ENCODE measurements at regions not wholly inside any gene's neighbourhood (a gene's known extent, or its start where the extent isn't known, plus 50 kb on each side); places are given as distances from the start of the nearest gene placed in this dataset.

- no peak for DNase-seq (ENCODE audit: low read depth, low spot score)
- Histone ChIP-seq H3K4me3 (no peak overlapping the region), H3K9me3 (ENCODE audit: low read depth, low read length) (no peaks in the 10 kb centered on the region), H3K9ac (ENCODE audit: insufficient read length) (no peak overlapping the region), H3K36me3 (ENCODE audit: insufficient read depth, low read length) (no peaks in the 10 kb centered on the region), H3K27ac (no peak overlapping the region)
- TF ChIP-seq FOXP2 (optimal IDR thresholded peaks at IDR 0.05; ENCODE audit: control extremely low read depth, extremely low read length, insufficient read depth) (no peak), EZH2 (IDR thresholded peaks at IDR 0.05) (no peak), POLR2AphosphoS5 (IDR thresholded peaks at IDR 0.05; ENCODE audit: borderline replicate concordance, low read depth, low read length) (no peak)
Measured at GRCh38 chr9:80097476-80097875, 525.7 kb downstream of the TLE4 start.

GRCh38 chr9:80094176-80094771 is 522.5 kb downstream of the TLE4 start:
- Histone ChIP-seq H3K36me3 (ENCODE audit: insufficient read depth, low read length) (no peaks in the 10 kb centered on the region), H3K9me3 (ENCODE audit: low read depth, low read length) (no peaks in the 10 kb centered on the region), H3K27ac (no peak overlapping the region), H3K4me3 (no peak overlapping the region), H3K9ac (ENCODE audit: insufficient read length) (no peak overlapping the region)
- no peak for TF ChIP-seq FOXP2 (optimal IDR thresholded peaks at IDR 0.05; ENCODE audit: control extremely low read depth, extremely low read length, insufficient read depth)
- no peak for TF ChIP-seq POLR2AphosphoS5 (IDR thresholded peaks at IDR 0.05; ENCODE audit: borderline replicate concordance, low read depth, low read length)
- no peak for TF ChIP-seq EZH2 (IDR thresholded peaks at IDR 0.05)
- DNase-seq (ENCODE audit: low read depth, low spot score) = no peak

GRCh38 chr9:80093695-80094094 is 521.9 kb downstream of the TLE4 start:
- TF ChIP-seq FOXP2 (optimal IDR thresholded peaks at IDR 0.05; ENCODE audit: control extremely low read depth, extremely low read length, insufficient read depth) = no peak
- TF ChIP-seq EZH2 (IDR thresholded peaks at IDR 0.05) = no peak
- no peak overlapping the region for H3K4me3 ChIP-seq

GRCh38 chr9:80091526-80091925 is 519.8 kb downstream of the TLE4 start:
- Histone ChIP-seq H3K27ac (no peak overlapping the region), H3K36me3 (ENCODE audit: insufficient read depth, low read length) (no peaks in the 10 kb centered on the region), H3K4me3 (no peak overlapping the region), H3K9ac (ENCODE audit: insufficient read length) (no peak overlapping the region), H3K9me3 (ENCODE audit: low read depth, low read length) (no peaks in the 10 kb centered on the region)
- DNase-seq (ENCODE audit: low read depth, low spot score) = no peak
- TF ChIP-seq POLR2AphosphoS5 (IDR thresholded peaks at IDR 0.05; ENCODE audit: borderline replicate concordance, low read depth, low read length) (no peak), FOXP2 (optimal IDR thresholded peaks at IDR 0.05; ENCODE audit: control extremely low read depth, extremely low read length, insufficient read depth) (no peak), EZH2 (IDR thresholded peaks at IDR 0.05) (no peak)

More at GRCh38 chr9:80093695-80094094, 521.9 kb downstream of the TLE4 start:
- H3K9me3 ChIP-seq (ENCODE audit: low read depth, low read length) = no peaks in the 10 kb centered on the region
- H3K36me3 ChIP-seq (ENCODE audit: insufficient read depth, low read length) = no peaks in the 10 kb centered on the region
- no peak overlapping the region for H3K9ac ChIP-seq (ENCODE audit: insufficient read length)
- no peak overlapping the region for H3K27ac ChIP-seq
- no peak for DNase-seq (ENCODE audit: low read depth, low spot score)

GRCh38 chr9:80090317-80090716 is 518.6 kb downstream of the TLE4 start:
- H3K4me3 ChIP-seq = no peak overlapping the region
- no peak for DNase-seq (ENCODE audit: low read depth, low spot score)
- no peaks in the 10 kb centered on the region for H3K36me3 ChIP-seq (ENCODE audit: insufficient read depth, low read length)
- no peak overlapping the region for H3K27ac ChIP-seq
- H3K9me3 ChIP-seq (ENCODE audit: low read depth, low read length) = no peaks in the 10 kb centered on the region
- no peak overlapping the region for H3K9ac ChIP-seq (ENCODE audit: insufficient read length)
- TF ChIP-seq POLR2AphosphoS5 (IDR thresholded peaks at IDR 0.05; ENCODE audit: borderline replicate concordance, low read depth, low read length) (no peak), EZH2 (IDR thresholded peaks at IDR 0.05) (no peak)

- TF ChIP-seq EZH2 (IDR thresholded peaks at IDR 0.05) (no peak), FOXP2 (optimal IDR thresholded peaks at IDR 0.05; ENCODE audit: control extremely low read depth, extremely low read length, insufficient read depth) (no peak), POLR2AphosphoS5 (IDR thresholded peaks at IDR 0.05; ENCODE audit: borderline replicate concordance, low read depth, low read length) (no peak)
- Histone ChIP-seq H3K36me3 (ENCODE audit: insufficient read depth, low read length) (no peaks in the 10 kb centered on the region), H3K9ac (ENCODE audit: insufficient read length) (no peak overlapping the region), H3K9me3 (ENCODE audit: low read depth, low read length) (no peaks in the 10 kb centered on the region), H3K4me3 (no peak overlapping the region), H3K27ac (no peak overlapping the region)
- DNase-seq (ENCODE audit: low read depth, low spot score) = no peak
Measured at GRCh38 chr9:80086822-80087345, 515.1 kb downstream of the TLE4 start.

GRCh38 chr9:80086386-80086785 is 514.6 kb downstream of the TLE4 start:
- DNase-seq (ENCODE audit: low read depth, low spot score) = no peak
- Histone ChIP-seq H3K9me3 (ENCODE audit: low read depth, low read length) (no peaks in the 10 kb centered on the region), H3K4me3 (no peak overlapping the region), H3K36me3 (ENCODE audit: insufficient read depth, low read length) (no peaks in the 10 kb centered on the region), H3K9ac (ENCODE audit: insufficient read length) (no peak overlapping the region), H3K27ac (no peak overlapping the region)
- TF ChIP-seq EZH2 (IDR thresholded peaks at IDR 0.05) (no peak), POLR2AphosphoS5 (IDR thresholded peaks at IDR 0.05; ENCODE audit: borderline replicate concordance, low read depth, low read length) (no peak), FOXP2 (optimal IDR thresholded peaks at IDR 0.05; ENCODE audit: control extremely low read depth, extremely low read length, insufficient read depth) (no peak)

GRCh38 chr9:80085668-80086067 is 513.9 kb downstream of the TLE4 start:
- TF ChIP-seq EZH2 (IDR thresholded peaks at IDR 0.05) = no peak
- no peak for TF ChIP-seq FOXP2 (optimal IDR thresholded peaks at IDR 0.05; ENCODE audit: control extremely low read depth, extremely low read length, insufficient read depth)
- TF ChIP-seq POLR2AphosphoS5 (IDR thresholded peaks at IDR 0.05; ENCODE audit: borderline replicate concordance, low read depth, low read length) = no peak

GRCh38 chr9:80082213-80082612 is 510.4 kb downstream of the TLE4 start:
- H3K9me3 ChIP-seq (ENCODE audit: low read depth, low read length) = no peaks in the 10 kb centered on the region
- no peak overlapping the region for H3K27ac ChIP-seq
- no peak overlapping the region for H3K4me3 ChIP-seq
- H3K9ac ChIP-seq (ENCODE audit: insufficient read length) = no peak overlapping the region
- TF ChIP-seq FOXP2 (optimal IDR thresholded peaks at IDR 0.05; ENCODE audit: control extremely low read depth, extremely low read length, insufficient read depth) (no peak), EZH2 (IDR thresholded peaks at IDR 0.05) (no peak), POLR2AphosphoS5 (IDR thresholded peaks at IDR 0.05; ENCODE audit: borderline replicate concordance, low read depth, low read length) (no peak)
- H3K36me3 ChIP-seq (ENCODE audit: insufficient read depth, low read length) = no peaks in the 10 kb centered on the region
- DNase-seq (ENCODE audit: low read depth, low spot score) = no peak

More at GRCh38 chr9:80085668-80086067, 513.9 kb downstream of the TLE4 start:
- Histone ChIP-seq H3K9me3 (ENCODE audit: low read depth, low read length) (no peaks in the 10 kb centered on the region), H3K27ac (no peak overlapping the region), H3K4me3 (no peak overlapping the region), H3K36me3 (ENCODE audit: insufficient read depth, low read length) (no peaks in the 10 kb centered on the region), H3K9ac (ENCODE audit: insufficient read length) (no peak overlapping the region)
- no peak for DNase-seq (ENCODE audit: low read depth, low spot score)
